ENCODE measurements at regions not wholly inside any gene's neighbourhood (a gene's known extent, or its start where the extent isn't known, plus 50 kb on each side); places are given as distances from the start of the nearest gene placed in this dataset.

DNA sequence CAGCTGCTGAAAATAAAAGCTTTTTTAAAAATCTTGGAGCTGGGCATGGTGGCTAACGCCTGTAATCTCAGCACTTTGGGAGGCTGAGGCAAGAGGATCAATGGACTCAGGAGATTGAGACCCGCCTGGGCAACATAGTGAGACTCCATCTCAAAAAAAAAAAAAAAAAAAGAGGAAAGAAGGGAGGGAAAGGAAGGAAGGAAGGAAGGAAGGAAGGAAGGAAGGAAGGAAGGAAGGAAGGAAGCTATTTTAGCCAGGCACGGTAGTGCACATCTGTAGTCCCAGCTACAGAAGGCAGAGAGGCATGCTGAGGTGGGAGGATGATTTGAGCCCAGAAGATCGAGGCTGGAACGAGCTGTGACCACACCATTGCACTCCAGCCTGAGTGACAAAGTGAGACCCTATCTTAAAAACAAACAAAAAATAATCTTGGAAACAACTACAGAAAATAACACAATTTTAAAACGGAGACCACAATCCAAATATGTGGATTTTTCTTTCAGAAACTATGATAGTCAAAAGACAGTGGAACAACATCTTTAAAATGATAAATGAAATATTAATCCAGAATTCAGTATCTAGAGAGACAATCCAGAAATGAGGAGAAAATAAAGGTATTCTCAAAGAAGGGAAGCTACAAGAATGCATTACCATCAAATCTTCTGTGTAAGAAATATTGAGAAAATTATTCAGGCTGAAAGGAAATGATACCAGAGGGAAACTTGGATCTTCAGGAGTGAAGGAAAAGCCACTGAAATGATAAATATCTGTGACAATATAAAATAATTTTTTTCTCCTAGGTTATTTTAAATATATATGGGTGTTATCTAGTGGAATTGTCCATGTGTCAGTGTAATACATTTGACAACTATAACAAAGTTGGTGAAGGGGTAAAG lies 182.0 kb downstream of the GPX5 start:
- DNase-seq (ENCODE audit: low spot score) = no peak

DNA sequence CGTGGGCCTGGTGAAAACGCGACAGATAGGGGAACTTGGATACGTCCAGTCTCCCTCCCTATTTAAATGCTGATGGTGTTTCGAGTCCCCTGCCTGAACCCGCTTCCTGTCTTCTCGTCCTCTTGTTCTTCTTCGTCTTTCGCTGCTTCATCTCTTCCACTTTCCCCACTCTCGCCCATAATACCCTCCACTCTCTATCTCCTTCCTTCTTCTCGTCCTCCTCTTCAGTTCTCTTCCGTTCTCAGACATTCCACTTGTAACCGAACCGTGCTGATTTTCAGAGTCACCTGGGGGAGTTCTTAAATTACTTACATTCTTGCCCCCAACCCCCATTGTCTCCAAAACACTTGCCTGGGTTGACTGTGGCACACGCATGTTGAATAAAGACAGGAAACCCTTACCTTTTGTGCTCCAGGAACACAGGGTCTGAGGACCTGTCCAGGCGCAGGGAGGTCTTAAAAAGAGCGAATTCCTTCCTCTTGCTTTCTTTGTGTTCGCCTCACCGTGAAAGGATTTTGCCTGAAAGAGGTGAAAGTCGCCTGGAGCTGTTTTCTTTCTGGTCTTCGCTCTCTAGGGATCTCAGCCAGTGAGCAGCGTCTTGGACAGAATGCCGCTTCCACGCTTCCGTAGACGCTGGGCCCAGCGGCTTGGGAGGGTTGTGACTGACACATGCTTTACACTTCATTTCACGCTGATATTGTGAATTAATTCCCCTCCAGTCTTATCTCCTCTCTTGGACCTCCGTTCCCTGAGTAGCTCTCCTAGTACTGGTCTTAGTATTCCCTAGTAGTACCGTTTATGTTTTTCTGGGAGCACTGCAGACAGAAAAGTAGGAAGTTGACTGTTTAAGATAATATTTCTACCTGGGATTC lies 184.0 kb downstream of the GPX5 start:
- DNase-seq (ENCODE audit: low spot score) = no peak

DNA sequence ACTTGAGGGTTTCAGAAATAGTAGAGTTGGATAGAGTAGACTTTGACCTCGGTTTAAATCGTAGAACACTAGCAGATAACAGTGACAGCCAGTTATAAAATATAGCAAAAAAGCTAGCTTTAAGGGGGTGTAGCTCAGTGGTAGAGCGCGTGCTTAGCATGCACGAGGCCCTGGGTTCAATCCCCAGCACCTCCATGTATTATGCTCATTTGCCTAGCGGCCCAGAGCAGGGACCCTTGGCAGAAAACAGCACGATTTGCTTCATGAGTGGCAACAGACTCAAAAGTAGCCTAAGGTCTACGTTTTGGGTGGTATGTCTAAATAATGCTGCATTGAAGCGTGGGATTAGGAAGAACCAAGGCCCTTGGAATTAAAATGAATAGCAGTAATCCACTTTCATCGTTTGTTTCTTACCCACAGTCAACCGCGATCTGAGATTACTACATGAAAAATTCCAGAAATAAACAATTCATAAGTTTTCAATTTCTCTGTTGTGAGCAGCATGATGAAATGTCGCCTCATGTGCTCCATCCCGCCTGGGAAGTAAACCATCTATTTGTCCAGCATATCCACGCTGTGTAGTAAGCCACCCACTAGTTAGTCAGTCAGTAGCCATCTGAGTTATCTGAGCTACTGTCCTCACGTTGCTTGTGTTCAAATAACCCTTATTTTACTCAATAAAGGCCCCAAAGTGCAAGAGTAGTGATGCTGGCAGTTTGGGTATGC lies 184.9 kb downstream of the GPX5 start:
- no peak for DNase-seq (ENCODE audit: low spot score)

DNA sequence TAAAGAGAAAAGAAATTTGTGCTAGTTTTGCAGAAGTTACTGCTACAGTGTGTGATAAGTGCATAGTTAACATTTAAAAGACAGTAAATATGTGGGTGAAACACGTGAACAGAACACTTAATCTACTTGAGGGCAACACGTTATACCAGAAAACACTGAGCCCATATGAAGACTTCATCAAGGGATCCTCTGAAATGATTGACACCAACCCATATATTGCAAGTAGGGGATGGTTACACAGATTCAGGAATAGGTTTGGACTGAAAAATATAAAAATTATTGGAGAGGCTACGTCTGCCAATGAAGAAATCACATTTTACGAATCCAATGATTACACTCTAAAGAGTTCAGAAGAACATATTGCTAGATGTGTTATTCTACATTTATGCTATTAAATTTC lies 185.6 kb downstream of the GPX5 start:
- DNase-seq (ENCODE audit: low spot score) = no peak

DNA sequence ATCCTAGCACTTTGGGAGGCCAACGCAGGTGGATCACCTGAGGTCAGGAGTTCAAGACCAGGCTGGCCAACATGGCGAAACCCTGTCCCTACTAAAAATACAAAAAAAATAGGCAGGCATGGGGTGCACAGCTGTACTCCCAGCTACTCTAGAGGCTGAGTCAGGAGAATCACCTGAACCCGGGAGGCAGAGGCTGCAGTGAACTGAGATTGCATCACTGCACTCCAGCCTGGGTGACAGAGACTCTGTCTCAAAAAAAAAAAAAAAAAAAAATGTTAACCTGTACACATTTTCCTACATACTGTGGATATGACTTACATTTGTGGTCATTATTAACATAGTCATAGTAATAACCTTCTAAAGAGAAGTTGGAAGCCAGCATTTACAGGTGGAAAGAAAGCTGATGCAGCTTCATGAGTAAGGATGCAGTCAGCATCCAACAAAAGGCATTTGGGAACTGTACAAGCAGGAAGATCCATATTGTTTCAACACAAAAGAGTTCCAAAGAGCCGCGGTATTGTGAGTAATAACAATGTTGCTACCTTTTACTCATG lies 186.2 kb downstream of the GPX5 start:
- no peak for DNase-seq (ENCODE audit: low spot score)

GRCh38 chr6:28712982-28713381 lies 187.3 kb downstream of the GPX5 start:
- no peak for DNase-seq (ENCODE audit: low spot score)

GRCh38 chr6:28719275-28719940 lies 193.7 kb downstream of the GPX5 start:
- DNase-seq (ENCODE audit: low spot score) = no peak

DNA sequence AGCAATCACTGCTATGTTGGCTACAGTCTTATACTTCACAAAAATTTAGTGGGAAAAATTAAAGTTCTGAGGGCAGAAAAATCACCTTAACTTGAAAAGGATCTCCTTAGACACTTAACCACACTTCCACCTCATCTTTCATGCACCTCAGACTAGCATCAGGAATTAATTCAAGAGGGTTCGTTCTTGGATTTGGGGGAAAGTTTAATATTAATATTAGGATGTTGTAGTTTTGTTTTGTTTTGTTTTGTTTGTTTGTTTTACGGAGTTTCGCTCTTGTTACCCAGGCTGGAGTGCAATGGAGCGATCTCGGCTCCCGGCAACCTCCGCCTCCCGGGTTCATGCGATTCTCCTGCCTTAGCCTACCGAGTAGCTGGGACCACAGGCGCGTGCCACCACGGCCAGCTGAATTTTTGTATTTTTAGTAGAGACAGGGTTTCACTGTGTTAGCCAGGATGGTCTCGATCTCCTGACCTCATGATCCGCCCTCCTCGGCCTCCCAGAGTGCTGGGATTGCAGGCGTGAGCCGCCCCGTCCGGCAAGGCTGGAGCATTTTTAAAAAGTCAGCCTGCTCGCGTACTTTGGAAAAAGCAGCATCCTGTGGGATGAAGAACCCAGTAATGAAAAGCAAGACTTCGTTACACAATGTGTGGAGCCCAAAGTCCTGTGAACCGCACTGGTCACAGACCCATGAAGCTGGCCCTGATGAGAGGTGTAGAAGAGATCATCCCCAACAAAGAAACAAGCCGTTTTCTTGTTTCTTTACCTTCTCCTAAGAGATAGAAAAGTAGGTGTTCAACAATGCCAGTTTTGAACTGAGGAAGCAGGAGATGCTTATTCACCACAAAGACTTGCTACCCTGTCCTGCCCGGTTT lies 194.9 kb downstream of the GPX5 start:
- DNase-seq (ENCODE audit: low spot score) = no peak

GRCh38 chr6:28721372-28721771 lies 195.7 kb downstream of the GPX5 start:
- DNase-seq (ENCODE audit: low spot score) = no peak

DNA sequence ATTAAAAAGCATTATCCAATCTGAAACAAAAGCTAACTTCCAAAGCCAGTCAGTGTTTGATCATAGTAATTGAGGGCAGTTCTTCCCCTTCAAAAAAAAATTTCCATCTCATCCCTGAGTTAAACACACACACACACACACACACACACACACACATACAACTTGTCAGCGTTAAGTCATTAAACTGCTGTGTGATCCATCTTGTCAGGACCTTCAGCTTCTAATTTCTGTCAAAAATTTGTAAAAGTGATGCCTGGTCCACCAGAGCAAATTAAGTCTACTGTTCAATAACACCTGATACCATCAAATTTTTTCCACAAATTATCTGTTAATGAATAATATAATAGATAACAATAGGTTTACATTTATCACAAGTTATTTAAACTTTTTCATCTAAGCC lies 198.7 kb downstream of the GPX5 start:
- no peak for DNase-seq (ENCODE audit: low spot score)

DNA sequence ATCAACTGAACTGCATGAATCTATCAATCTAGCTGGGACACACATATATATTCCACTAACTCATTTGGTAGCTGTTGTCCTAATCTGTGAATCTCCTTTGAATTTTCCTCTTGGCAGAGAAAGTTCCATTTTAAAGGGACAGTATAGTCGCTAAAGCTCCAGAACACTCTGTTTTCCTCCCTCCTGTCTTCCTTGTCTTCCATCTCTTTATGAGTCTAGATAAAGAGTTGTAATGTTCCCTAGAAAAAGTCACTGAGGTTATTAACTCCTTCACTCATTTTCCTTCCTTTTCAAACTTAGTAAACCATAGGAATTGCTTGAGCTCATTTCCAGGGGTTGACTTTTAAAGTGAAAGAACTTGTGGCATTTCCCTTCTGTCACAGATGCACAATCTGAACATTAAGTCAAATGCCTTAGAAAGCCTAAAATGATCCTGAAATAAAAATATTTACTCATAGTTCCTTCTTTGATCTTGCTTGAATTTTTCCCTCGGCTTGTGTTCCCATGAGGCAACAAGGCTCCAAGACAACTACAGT lies 198.4 kb downstream of the TRIM27 start:
- no peak for DNase-seq (ENCODE audit: low spot score)

DNA sequence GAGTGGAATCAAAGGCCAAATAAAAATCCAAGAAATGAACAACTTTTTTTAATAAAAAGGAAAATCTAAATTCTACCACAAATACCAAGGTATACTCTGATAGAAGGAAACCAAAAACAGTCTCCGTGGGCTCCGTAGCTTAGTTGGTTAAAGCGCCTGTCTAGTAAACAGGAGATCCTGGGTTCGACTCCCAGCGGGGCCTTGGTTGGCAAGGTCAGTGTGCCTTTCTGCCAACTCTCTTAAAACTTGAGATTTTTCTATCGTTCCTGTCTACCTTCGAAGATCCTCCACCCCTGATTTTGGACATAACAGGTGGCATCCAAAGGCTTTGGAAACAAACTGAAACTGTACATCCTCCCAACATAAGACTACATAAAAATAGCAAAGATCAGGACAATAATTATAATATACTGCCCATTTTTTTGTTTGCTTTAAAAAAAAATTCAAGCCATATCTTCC lies 197.9 kb downstream of the TRIM27 start:
- no peak for DNase-seq (ENCODE audit: low spot score)

- no peak for DNase-seq (ENCODE audit: low spot score)
Measured at GRCh38 chr6:28726569-28727309, 197.0 kb downstream of the TRIM27 start.

DNA sequence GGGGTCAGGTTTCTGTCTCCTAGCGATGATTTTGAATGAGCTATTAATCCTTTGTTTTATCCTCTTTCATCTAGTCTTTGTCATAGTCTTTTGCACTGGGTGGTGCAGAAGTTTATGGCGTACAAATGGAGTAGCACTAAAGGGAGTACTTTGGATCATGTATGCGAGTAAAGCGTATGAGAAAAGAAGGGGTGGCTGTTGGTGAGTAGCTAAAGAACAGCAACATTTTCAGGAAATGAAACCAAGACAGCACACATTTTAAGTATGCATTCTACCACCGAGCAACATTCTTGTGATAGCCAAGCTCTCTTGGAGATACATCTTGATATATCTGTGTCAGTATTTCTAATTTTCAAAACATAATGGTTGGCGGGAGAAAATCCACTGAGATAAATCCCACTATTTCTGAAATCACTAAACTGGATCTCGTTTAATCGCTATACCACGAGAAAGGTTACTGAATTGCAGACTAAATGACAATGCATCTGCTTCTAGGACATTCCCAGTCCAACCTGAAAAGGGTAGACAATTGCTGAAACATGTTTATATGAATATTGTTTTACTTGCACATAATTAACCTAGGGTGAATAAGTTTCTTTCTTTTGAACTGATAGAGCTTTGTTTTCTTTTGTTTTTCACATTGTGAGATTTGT lies 196.1 kb downstream of the TRIM27 start:
- no peak for DNase-seq (ENCODE audit: low spot score)

GRCh38 chr6:28729501-28730402 lies 194.0 kb downstream of the TRIM27 start:
- DNase-seq (ENCODE audit: low spot score) = no peak

GRCh38 chr6:28732052-28732451 lies 191.7 kb downstream of the TRIM27 start:
- no peak for DNase-seq (ENCODE audit: low spot score)

- DNase-seq (ENCODE audit: low spot score) = no peak
Measured at GRCh38 chr6:28734443-28734959, 189.3 kb downstream of the TRIM27 start.

DNA sequence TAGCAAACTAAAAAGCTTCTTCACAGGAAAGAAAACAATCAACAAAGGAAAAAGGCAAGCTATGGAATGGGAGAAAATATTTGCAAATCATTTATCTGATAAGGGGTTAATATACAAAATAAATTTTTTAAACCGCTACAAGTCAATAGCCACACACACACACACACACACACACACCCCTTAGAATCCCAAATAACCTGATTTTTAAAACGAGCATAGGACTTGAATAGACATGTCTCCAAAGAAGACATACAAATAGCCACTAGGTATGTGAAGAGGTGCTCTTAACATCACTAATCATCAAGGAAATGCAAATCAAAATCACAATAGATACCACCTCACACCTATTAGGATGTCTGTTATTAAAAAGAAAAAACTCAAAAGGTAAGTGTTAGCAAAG lies 187.7 kb downstream of the TRIM27 start:
- DNase-seq (ENCODE audit: low spot score) = no peak
